Caki2 (cell line): ENCODE measurements at regions not wholly inside any gene's neighbourhood (a gene's known extent, or its start where the extent isn't known, plus 50 kb on each side); places are given as distances from the start of the nearest gene placed in this dataset.

Experiments
- DNase-seq: peaks from one replicate; pipeline ENCODE4 v3.0.0-alpha.2; 2015; ENCODE audit warnings: low read depth
- in situ Hi-C: cut with HindIII; loops from 2 replicates; pipeline ENCODE4 v1.10.0; 2016; ENCODE audit warnings: low sequenced_read_pairs, low pct_unique_long_range_greater_than_20kb, mixed read lengths

GRCh38 chr2:183552716-183553115 lies 428.5 kb downstream of the NUP35 start:
- in situ Hi-C loops, result no loop called here
- DNase-seq, result no peak

- in situ Hi-C loops, result no loop called here
Measured at GRCh38 chr2:183564726-183565125, 440.5 kb downstream of the NUP35 start.

GRCh38 chr2:183575481-183575880 lies 451.2 kb downstream of the NUP35 start:
- DNase-seq, result no peak

More at GRCh38 chr2:183564726-183565125, 440.5 kb downstream of the NUP35 start:
- no peak for DNase-seq

DNA sequence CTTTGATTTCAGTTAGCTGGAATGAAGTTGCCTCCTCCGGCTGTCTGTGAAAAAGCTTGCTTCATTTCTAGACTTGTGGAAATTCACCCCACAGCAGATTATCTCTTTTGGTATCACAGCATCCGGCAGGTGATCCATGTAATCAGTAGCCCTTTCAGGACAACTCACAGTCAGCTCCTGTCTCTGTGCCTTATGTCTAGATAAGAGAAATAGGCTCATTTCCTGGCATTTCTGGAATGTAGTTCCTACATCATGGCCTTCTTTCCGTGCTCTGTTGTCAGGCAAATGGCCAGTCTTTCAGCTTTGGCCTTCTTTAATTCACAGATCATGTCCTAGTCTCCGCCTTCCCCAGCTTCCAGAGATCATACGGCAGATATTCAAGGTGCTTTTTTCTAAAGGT lies 455.4 kb downstream of the NUP35 start:
- DNase-seq, result no peak

More at GRCh38 chr2:183575481-183575880, 451.2 kb downstream of the NUP35 start:
- in situ Hi-C loops, result no loop called here

DNA sequence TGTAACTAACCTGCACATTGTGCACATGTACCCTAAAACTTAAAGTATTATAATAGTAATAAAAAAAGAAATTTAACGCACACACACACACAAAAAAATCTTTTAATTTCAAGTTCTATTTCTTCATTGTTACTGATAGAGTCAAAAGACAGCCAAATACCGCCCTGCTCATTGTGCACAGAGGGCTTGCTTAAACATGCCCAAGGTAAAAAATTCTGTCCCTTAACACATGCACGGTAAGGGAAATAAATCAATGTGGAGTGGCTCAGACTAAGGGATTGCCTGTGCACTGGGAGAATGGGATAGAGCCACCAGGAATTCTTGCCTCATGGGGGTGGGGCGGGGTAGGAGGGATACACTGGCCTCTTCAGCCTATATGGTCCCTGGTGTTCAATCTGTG lies 468.0 kb downstream of the NUP35 start:
- in situ Hi-C loops, result no loop called here
- DNase-seq, result no peak

More for the DNA sequence above, 455.4 kb downstream of the NUP35 start:
- in situ Hi-C loops, result no loop called here

DNA sequence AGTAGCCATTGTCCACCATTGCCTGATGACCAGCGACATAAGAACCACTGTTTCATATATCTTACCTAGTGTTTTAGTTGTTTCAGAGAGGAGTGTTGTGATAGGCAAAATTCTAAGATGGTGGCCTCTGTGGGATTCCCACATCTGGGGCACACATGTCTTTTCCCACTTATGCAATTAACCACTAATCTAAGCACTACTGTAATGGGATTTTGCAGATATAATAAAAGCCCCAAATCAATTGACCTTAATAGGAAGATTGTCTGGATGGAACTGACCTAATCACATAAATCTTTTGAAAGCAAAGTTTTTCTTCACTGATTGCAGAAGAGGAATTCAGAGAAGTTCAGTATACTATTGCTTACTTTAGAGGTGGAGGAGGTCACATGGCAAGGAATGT lies 469.9 kb downstream of the NUP35 start:
- DNase-seq, result no peak
- in situ Hi-C loops, result no loop called here

- no peak for DNase-seq
- in situ Hi-C loops, result no loop called here
Measured at GRCh38 chr2:183597841-183598240, 473.6 kb downstream of the NUP35 start.

DNA sequence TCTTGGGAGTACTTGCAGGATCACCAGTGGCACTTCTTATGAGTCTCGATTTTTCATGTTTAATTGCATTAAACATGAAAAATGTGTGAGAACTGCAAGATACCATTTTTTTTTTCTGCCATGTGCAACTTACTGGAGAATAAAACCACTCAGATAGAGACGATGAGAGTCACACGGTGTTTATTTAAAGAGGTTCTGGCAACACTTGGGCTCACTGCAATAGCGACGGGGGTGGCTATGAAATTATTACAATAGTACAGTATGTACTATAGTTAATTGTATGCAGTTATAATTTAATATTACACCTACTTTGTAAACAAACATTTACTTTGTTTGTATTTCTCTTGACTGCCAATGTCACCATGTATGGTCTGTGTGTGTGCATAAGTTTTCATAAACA lies 479.8 kb downstream of the NUP35 start:
- in situ Hi-C loops, result no loop called here
- DNase-seq, result no peak

GRCh38 chr2:183605440-183605839 lies 481.2 kb downstream of the NUP35 start:
- no peak for DNase-seq

GRCh38 chr2:183606022-183606717 lies 481.9 kb downstream of the NUP35 start:
- DNase-seq, result no peak
- in situ Hi-C loops, result no loop called here

More at GRCh38 chr2:183605440-183605839, 481.2 kb downstream of the NUP35 start:
- in situ Hi-C loops, result no loop called here

DNA sequence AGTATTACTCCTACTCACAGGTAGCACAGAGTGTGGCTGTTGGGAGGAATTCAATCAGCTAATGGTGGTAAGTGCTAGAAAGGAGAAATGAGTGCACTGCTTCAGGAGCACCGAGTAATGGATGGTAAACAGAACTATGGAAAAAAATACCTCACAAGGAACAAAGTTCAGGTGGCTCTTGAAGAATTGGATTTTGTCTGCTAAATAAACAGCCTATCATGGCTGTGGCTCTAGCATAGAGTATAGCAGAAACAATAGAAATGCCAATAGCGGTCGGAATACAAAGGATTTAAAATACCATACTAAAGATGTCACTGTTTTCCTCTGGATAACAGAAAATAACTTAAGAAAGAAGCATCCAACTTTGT lies 482.5 kb downstream of the NUP35 start:
- no peak for DNase-seq
- in situ Hi-C loops, result no loop called here

GRCh38 chr2:183607995-183608394 lies 483.8 kb downstream of the NUP35 start:
- in situ Hi-C loops, result no loop called here
- DNase-seq, result no peak

GRCh38 chr2:183608747-183609146 lies 484.5 kb downstream of the NUP35 start:
- in situ Hi-C loops, result no loop called here
- no peak for DNase-seq

DNA sequence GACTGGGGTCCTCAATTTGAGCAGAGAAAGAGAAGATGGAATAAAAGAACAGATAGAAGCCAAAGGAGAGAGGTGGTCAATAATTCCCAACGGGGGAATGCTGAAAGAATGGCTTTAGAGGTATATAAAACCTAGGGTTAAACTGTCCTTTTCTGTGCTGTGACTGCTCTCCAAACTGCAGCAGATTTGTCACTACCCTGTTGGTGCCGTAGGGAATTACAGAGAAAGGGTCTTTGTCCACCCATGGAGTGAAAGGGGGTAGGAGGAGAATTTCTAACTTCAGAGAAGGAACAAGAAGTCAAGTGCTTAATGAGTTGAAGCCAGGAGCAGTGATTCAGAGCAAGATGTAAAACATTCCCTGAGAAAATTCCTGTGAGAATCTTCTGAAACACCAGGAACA lies 486.5 kb downstream of the NUP35 start:
- in situ Hi-C loops, result no loop called here
- no peak for DNase-seq

DNA sequence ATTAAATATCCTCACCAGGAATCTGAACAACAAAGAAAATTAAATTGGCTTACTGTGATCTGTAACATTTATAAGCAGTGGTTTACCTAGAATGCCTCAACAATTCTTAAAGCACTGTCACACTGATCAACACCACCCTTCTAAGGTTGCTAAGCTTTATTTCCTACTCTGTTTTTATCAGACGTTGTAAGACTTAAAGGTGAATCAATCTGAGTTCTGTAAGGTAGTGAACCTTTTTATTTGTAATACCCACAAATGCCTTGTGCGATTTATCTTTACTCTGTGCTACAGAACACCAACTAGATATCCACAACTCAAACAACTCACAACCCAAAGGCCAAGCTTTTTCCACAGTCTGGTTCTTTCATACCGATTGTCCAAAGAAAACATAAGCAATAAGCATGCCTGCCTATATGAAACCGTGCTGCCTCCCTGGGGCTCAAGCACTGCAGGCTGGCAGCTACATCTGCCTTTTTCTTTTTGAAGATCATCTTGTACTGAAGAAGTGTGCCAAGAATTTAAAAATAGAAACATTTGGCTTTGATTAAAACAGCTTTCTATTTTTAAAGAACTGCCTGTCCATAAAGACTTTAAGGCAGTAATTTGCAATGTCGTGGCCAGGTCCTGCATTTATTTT lies 490.7 kb downstream of the NUP35 start:
- in situ Hi-C loops, result no loop called here
- no peak for DNase-seq

DNA sequence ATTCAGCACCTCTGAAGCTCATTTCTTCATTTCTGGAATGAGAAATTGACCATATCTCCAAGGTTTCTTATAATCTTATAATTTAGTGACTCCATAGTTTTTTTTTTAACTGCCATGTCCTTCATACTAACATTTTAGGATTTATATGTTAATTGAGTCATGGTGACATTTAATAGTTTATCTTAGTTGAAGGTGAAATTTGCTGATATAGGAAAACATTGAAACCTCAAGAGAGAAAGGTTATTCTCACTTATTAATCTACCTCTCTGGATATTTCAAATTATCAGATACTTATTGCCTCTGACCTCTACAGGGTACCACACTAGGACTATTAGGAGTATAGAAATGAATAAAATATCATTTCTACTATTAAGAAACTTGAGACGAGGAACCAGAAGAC lies 499.0 kb downstream of the NUP35 start:
- in situ Hi-C loops, result no loop called here
- no peak for DNase-seq

GRCh38 chr2:183630964-183631363 lies 506.7 kb downstream of the NUP35 start:
- DNase-seq, result no peak

DNA sequence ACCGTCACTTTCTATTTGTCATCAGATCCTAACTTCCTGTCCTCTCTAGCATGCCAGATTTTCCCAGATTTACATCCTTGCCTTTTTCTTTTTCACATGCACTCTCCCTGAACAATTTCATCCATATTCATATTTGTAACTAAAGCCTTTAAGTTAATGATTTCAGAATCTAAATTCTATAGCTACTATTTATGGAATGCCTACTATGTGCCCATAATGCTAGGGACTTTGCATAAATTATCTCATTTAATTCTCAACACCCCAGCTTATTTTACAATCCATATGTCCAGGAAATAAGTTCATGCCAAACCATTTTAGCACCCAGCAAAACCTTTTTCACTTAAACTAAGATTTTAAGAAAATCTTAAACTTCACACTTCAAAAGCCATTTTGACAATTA lies 531.9 kb downstream of the NUP35 start:
- in situ Hi-C loops, result no loop called here
- DNase-seq, result no peak

More at GRCh38 chr2:183630964-183631363, 506.7 kb downstream of the NUP35 start:
- in situ Hi-C loops, result no loop called here

- in situ Hi-C loops, result no loop called here
- no peak for DNase-seq
Measured at GRCh38 chr2:183665425-183665824, 541.2 kb downstream of the NUP35 start.

GRCh38 chr2:183666031-183666430 lies 541.8 kb downstream of the NUP35 start:
- in situ Hi-C loops, result no loop called here
- no peak for DNase-seq
